ENCODE measurements at regions not wholly inside any gene's neighbourhood (a gene's known extent, or its start where the extent isn't known, plus 50 kb on each side); places are given as distances from the start of the nearest gene placed in this dataset.

DNA sequence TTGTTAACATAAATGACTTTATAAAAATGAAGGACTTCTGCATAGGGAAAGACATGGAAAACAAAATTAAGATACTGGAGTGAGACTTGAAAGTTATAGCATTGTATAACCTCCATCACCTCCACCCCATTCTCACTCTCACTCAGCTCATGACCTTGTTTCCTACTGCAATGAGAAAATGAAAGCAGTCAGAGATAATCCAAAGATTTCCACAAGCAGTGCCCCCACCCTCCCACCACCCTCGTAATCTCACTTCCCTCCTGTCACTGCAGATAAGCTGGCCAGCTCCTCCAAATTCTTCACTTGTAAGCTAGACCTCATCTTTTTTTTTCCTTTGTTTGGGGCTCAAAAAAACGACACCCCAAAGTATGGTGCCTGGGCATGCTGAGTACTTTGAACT lies 52.9 kb upstream of the PROKR2 start:
- no peak for DNase-seq (ENCODE audit: low read depth)
- TF ChIP-seq, protein P1, sequence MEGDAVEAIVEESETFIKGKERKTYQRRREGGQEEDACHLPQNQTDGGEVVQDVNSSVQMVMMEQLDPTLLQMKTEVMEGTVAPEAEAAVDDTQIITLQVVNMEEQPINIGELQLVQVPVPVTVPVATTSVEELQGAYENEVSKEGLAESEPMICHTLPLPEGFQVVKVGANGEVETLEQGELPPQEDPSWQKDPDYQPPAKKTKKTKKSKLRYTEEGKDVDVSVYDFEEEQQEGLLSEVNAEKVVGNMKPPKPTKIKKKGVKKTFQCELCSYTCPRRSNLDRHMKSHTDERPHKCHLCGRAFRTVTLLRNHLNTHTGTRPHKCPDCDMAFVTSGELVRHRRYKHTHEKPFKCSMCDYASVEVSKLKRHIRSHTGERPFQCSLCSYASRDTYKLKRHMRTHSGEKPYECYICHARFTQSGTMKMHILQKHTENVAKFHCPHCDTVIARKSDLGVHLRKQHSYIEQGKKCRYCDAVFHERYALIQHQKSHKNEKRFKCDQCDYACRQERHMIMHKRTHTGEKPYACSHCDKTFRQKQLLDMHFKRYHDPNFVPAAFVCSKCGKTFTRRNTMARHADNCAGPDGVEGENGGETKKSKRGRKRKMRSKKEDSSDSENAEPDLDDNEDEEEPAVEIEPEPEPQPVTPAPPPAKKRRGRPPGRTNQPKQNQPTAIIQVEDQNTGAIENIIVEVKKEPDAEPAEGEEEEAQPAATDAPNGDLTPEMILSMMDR (conservative IDR thresholded peaks at IDR 0.05; ENCODE audit: control insufficient read depth, insufficient read depth, low read depth, low read length): no peak
- no peak overlapping the region for H3K4me3 ChIP-seq (ENCODE audit: control insufficient read depth, low read depth, low read length)
